AG04450 (cell line): ENCODE measurements at regions not wholly inside any gene's neighbourhood (a gene's known extent, or its start where the extent isn't known, plus 50 kb on each side); places are given as distances from the start of the nearest gene placed in this dataset.
A peak's percentile ranks its signal among the peaks of the same experiment; 100 is the strongest.

Experiments used
- CTCF ChIA-PET: fragments of 300-600, 350-600 bp; formaldehyde crosslinking; extraction: SDS; loops from one replicate; lab custom pipeline; 2022; ENCODE audit warnings: antibody characterized with exemption, inconsistent platforms; lab: Charles Lee
- POLR2A ChIA-PET: fragments of 350-600 bp; formaldehyde crosslinking; extraction: SDS; loops from one replicate; lab custom pipeline; 2021; ENCODE audit warnings: antibody characterized with exemption, inconsistent platforms; lab: Yijun Ruan, JAX
- DNase-seq: peaks from one replicate; pipeline ENCODE4 v3.0.0-alpha.2; 2011; ENCODE audit warnings: low read depth, low spot score
- H3K27ac ChIP-seq: one replicate; pipeline ENCODE4 v1.5.1; 2012; ENCODE audit warnings: low read depth, low read length, control low read depth
- H3K27me3 ChIP-seq: one replicate; pipeline ENCODE4 v1.6.0; 2012; ENCODE audit warnings: low read length; ENCODE audit not compliant: control insufficient read depth, insufficient read depth
- H3K4me3 ChIP-seq: 2 replicates; pipeline ENCODE4 v1.5.1; 2011; ENCODE audit warnings: mild to moderate bottlenecking, low read depth, low read length, control low read depth
- H3K9me3 ChIP-seq: 2 replicates; pipeline ENCODE4 v1.5.1; 2012; ENCODE audit warnings: low read length; ENCODE audit not compliant: control insufficient read depth, insufficient read depth
- CTCF ChIP-seq: IDR thresholded peaks from 2 replicates; pipeline ENCODE4 v1.5.1; 2011; ENCODE audit warnings: low read depth, low read length, control low read depth, inconsistent platforms

- ChIA-PET POLR2A (no interaction called here), CTCF (no interaction called here)
- Histone ChIP-seq H3K27ac (no peak overlapping the region), H3K4me3 (no peak overlapping the region), H3K9me3 (peaks cover 3% of the 10 kb centered on the region; the same call in 1 of the 2 replicates), H3K27me3 (no peaks in the 10 kb centered on the region)
- DNase-seq, result no peak
- no peak for TF ChIP-seq CTCF
These were observed 131.9 kb upstream of the LYPLAL1 start for GRCh38 chr1:219041818-219042217.

GRCh38 chr1:219042769-219043168 is 130.9 kb upstream of the LYPLAL1 start:
- TF ChIP-seq CTCF, result no peak
- ChIA-PET POLR2A (no interaction called here), CTCF (no interaction called here)
- H3K27ac ChIP-seq, result no peak overlapping the region
- no peak overlapping the region for H3K4me3 ChIP-seq
- DNase-seq, result no peak
- no peaks in the 10 kb centered on the region for H3K27me3 ChIP-seq
- peaks cover 3% of the 10 kb centered on the region; the same call in 1 of the 2 replicates for H3K9me3 ChIP-seq

GRCh38 chr1:219045246-219045645 is 128.4 kb upstream of the LYPLAL1 start:
- CTCF ChIA-PET, result interaction anchor here (0.6 kb wide), 1 partner anchor 34 kb away, joined by 3 read pairs; no protein-coding TSS in a partner anchor
- POLR2A ChIA-PET, result no interaction called here
- no peak for DNase-seq
- H3K9me3 ChIP-seq, result peaks cover 3% of the 10 kb centered on the region; the same call in 1 of the 2 replicates
- no peak for TF ChIP-seq CTCF
- no peak overlapping the region for H3K4me3 ChIP-seq
- H3K27me3 ChIP-seq, result no peaks in the 10 kb centered on the region
- no peak overlapping the region for H3K27ac ChIP-seq

DNA sequence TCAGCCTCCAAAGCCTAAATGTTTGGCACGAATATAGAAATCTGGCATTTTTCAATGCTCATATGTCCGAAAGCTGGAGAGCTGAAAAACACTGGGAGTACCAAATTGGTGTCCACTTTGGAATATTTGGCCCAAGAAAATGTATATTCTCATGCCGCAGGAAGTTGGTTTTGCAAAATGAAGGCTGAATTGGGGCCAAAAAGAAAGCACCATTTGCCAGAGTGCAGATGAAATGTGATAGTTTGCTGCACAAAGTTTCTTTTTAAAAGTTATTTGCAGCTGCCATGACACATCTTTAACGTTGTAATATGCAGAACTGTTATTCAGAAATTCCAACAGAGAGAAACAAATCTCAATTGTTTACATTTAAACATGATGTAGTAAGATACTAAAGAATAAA is 124.2 kb upstream of the LYPLAL1 start:
- ChIA-PET CTCF (interaction anchor here (1.3 to 1.8 kb wide), 2 partner anchors 14 to 17 kb away, joined by 5 to 7 read pairs; no protein-coding TSS in a partner anchor), POLR2A (no interaction called here)
- no peak for TF ChIP-seq CTCF
- no peaks in the 10 kb centered on the region for H3K9me3 ChIP-seq
- H3K27ac ChIP-seq, result peak overlapping the region; percentile 66
- no peaks in the 10 kb centered on the region for H3K27me3 ChIP-seq
- peak; percentile 55 for DNase-seq
- H3K4me3 ChIP-seq, result no peak overlapping the region; the same call in 1 of the 2 replicates

GRCh38 chr1:219050086-219050821 is 123.4 kb upstream of the LYPLAL1 start:
- Histone ChIP-seq H3K27ac (no peak overlapping the region), H3K27me3 (no peaks in the 10 kb centered on the region), H3K4me3 (no peak overlapping the region), H3K9me3 (no peaks in the 10 kb centered on the region)
- TF ChIP-seq CTCF, result no peak
- POLR2A ChIA-PET, result no interaction called here
- CTCF ChIA-PET, result interaction anchor here (1.8 kb wide), 1 partner anchor 17 kb away, joined by 5 read pairs; no protein-coding TSS in a partner anchor
- no peak for DNase-seq
